Small intestine (tissue), 7 donors: ENCODE measurements at regions not wholly inside any gene's neighbourhood (a gene's known extent, or its start where the extent isn't known, plus 50 kb on each side); places are given as distances from the start of the nearest gene placed in this dataset.

Experiments used
- DNase-seq, 2 donors: peaks; one replicate each; pipeline versions ENCODE4 v3.0.0 to v3.0.0-alpha.2; 2013
- FAIRE-seq: peaks from 2 replicates; lab custom pipeline; 2012; peaks lifted over from hg19 to GRCh38; lab: Jason Lieb, UNC
- H3K27ac ChIP-seq, 3 donors: one replicate each; pipeline ENCODE4 v1.5.1; 2013; ENCODE audit warnings: low read length in 2 of 3, mild to moderate bottlenecking in 2 of 3, control low read depth in 1 of 3, inconsistent platforms in 1 of 3, low read depth in 1 of 3, moderate library complexity in 1 of 3
- H3K27me3 ChIP-seq, 3 donors: one replicate each; pipeline ENCODE4 v1.6.1; 2013; ENCODE audit warnings: low read length in 3 of 3, inconsistent platforms in 1 of 3; ENCODE audit not compliant: control insufficient read depth in 3 of 3, insufficient read depth in 3 of 3
- H3K36me3 ChIP-seq, 3 donors: one replicate each; pipeline ENCODE4 v1.6.1; 2013; ENCODE audit warnings: low read length in 3 of 3, inconsistent platforms in 1 of 3, low read depth in 1 of 3, mild to moderate bottlenecking in 1 of 3, moderate library complexity in 1 of 3; ENCODE audit not compliant: control insufficient read depth in 3 of 3, insufficient read depth in 2 of 3
- H3K4me1 ChIP-seq, 3 donors: one replicate each; pipeline ENCODE4 v1.6.1; 2013; ENCODE audit warnings: low read length in 2 of 3, inconsistent platforms in 1 of 3, low read depth in 1 of 3, mild to moderate bottlenecking in 1 of 3, moderate library complexity in 1 of 3; ENCODE audit not compliant: control insufficient read depth in 3 of 3, insufficient read depth in 2 of 3
- H3K4me3 ChIP-seq, 3 donors: one replicate each; pipeline ENCODE4 v1.5.1; 2013; ENCODE audit warnings: low read length in 3 of 3, control low read depth in 1 of 3, inconsistent platforms in 1 of 3, low read depth in 1 of 3, mild to moderate bottlenecking in 1 of 3, moderate library complexity in 1 of 3
- H3K9me3 ChIP-seq, 2 donors: one replicate each; pipeline ENCODE4 v1.6.1; 2013; ENCODE audit warnings: low read depth in 1 of 2, low read length in 1 of 2; ENCODE audit not compliant: control insufficient read depth in 2 of 2, insufficient read depth in 1 of 2
- WGBS, 3 donors: extraction: QIAGEN DNeasy Blood & Tissue Kit; methylation state at CpG; one replicate each; pipeline ENCODE4 v1.1.7; 2013; 5-methylcytosine and 5-hydroxymethylcytosine counted together
- donor health status: healthy with polysubstance abuse.
- donor health status: control.
- donor health status: control.
- donor health status: Bipolar disorder and iron deficiency.
- donor health status: healthy.

- no peaks in the 10 kb centered on the region for H3K36me3 ChIP-seq
- H3K27me3 ChIP-seq: no peaks in the 10 kb centered on the region
- no peaks in the 10 kb centered on the region for H3K9me3 ChIP-seq
- DNase-seq: no peak
- no peak overlapping the region for H3K4me3 ChIP-seq
- WGBS, 3 donors: 73 to 86% (median 80%) methylated on average over 4 of the region's 4 CpGs
- H3K27ac ChIP-seq: no peak overlapping the region
- FAIRE-seq: no peak
- H3K4me1 ChIP-seq: no peaks in the 10 kb centered on the region
These were observed 1206.2 kb upstream of the NCAM2 start for GRCh38 chr21:19792004-19792403.

DNA sequence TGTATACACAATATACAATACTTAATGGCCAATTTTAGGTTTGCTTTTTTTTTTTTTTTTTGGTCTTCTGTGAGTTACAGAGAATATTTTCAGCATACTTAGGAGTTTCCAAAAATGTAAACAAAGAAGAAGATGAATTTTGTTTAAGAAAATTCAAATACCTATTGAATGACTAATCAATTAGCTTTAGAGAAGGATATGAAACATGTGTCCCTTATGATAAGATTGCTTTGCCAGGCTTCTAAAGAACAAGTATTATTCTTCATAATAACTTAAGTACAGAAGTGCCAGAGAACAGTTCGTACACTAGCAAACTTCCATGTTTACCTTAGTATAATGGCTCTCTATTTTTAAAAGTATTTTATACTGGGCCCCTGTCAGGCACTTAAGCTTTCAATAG is 1191.0 kb upstream of the NCAM2 start:
- no peak for DNase-seq
- Histone ChIP-seq H3K4me1 (no peaks in the 10 kb centered on the region), H3K27ac (no peak overlapping the region), H3K36me3 (no peaks in the 10 kb centered on the region), H3K4me3 (no peak overlapping the region), H3K9me3 (no peaks in the 10 kb centered on the region), H3K27me3 (no peaks in the 10 kb centered on the region)
- 41 to 79% (median 76%) methylated on average over 1 of the region's 1 CpG for WGBS, 3 donors
- FAIRE-seq: no peak

- Histone ChIP-seq H3K27me3 (no peaks in the 10 kb centered on the region), H3K9me3 (no peaks in the 10 kb centered on the region), H3K4me3 (no peak overlapping the region), H3K36me3 (no peaks in the 10 kb centered on the region), H3K4me1 (no peaks in the 10 kb centered on the region), H3K27ac (no peak overlapping the region)
- 57 to 72% (median 69%) methylated on average over 5 of the region's 5 CpGs for WGBS, 3 donors
- DNase-seq: no peak
- FAIRE-seq: no peak
These were observed 1187.4 kb upstream of the NCAM2 start for GRCh38 chr21:19810779-19811178.

GRCh38 chr21:19830446-19830845 is 1167.8 kb upstream of the NCAM2 start:
- Histone ChIP-seq H3K4me1 (no peaks in the 10 kb centered on the region), H3K9me3 (no peaks in the 10 kb centered on the region), H3K27ac (no peak overlapping the region), H3K36me3 (no peaks in the 10 kb centered on the region), H3K4me3 (no peak overlapping the region), H3K27me3 (no peaks in the 10 kb centered on the region)
- DNase-seq: no peak
- no peak for FAIRE-seq
- WGBS, 3 donors: 52 to 65% (median 60%) methylated on average over 2 of the region's 2 CpGs

DNA sequence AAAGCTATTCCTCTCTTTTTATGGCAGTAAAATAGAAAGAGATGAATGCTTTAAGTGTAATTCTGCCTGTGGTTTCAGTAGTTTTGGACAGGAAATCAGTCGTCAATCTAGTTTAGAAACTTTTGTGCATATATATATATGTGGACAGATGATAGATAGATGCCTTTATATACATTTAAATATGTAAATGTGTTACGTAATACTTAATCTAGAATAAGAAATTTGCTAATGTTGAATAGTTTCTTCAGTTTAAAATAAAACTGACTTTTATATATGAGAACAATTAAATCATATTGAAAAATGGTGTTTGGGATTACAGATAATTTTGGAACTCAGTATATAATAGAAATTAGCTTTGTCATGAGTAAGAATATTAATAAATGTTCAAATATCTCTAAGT is 1165.7 kb upstream of the NCAM2 start:
- FAIRE-seq: no peak
- WGBS, 3 donors: 84 to 90% (median 87%) methylated on average over 2 of the region's 2 CpGs

DNA sequence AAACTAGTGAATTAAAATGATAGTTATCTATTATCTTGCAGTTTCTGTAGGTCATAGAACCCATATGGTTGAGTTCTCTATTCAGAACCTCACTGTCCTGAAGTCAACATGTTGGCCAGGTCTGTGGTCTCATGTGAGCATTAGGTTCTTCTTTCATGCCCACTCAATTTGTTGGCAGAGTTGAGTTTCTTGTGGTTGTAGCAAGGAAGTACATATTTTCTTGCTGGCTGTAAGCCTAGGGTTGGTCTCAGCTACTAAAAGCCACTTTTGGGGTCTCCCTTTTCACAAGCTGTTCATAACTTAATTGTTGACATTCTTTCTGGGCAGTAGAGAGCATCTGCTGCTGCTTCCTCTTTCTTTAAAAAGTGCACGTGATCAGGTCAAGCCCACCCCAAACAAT is 1165.1 kb upstream of the NCAM2 start:
- FAIRE-seq: no peak
- Histone ChIP-seq H3K36me3 (no peaks in the 10 kb centered on the region), H3K27ac (no peak overlapping the region), H3K4me3 (no peak overlapping the region), H3K27me3 (no peaks in the 10 kb centered on the region), H3K9me3 (no peaks in the 10 kb centered on the region), H3K4me1 (no peaks in the 10 kb centered on the region)
- DNase-seq: no peak
- 27 to 72% (median 63%) methylated on average over 1 of the region's 1 CpG for WGBS, 3 donors

More for the DNA sequence above, 1165.7 kb upstream of the NCAM2 start:
- DNase-seq: no peak
- H3K4me3 ChIP-seq: no peak overlapping the region
- H3K27me3 ChIP-seq: no peaks in the 10 kb centered on the region
- no peaks in the 10 kb centered on the region for H3K9me3 ChIP-seq
- no peaks in the 10 kb centered on the region for H3K4me1 ChIP-seq
- no peaks in the 10 kb centered on the region for H3K36me3 ChIP-seq
- no peak overlapping the region for H3K27ac ChIP-seq

DNA sequence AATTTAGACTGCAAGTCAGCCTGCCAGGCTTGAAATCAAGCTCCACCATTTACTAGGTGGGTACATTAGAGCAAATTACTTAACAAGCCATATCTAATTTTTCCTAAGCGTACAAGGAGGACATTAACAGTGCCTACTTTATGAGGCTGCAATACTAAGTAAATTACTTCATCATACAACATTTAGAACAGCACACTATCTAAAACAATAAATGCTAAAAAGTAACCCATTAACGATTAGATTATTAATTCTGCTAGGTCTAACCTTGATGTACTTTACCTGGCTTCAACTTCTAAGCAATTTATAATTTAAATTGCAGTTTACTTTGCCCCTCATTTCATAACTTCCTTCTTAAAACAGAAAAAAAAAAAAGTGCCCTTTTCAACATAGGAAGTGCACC is 1155.6 kb upstream of the NCAM2 start:
- Histone ChIP-seq H3K27ac (peak overlapping the region in 1 of 3 donors; percentile 28), H3K4me1 (no peaks in the 10 kb centered on the region), H3K36me3 (no peaks in the 10 kb centered on the region), H3K4me3 (no peak overlapping the region), H3K9me3 (peaks cover 0 to 3% of the 10 kb centered on the region in 2 donors), H3K27me3 (no peaks in the 10 kb centered on the region)
- FAIRE-seq (no peak), DNase-seq (peak; percentile 29 to 63)
- WGBS, 3 donors: 15 to 59% (median 41%) methylated on average over 2 of the region's 2 CpGs

GRCh38 chr21:19844334-19844733 is 1153.9 kb upstream of the NCAM2 start:
- H3K27ac ChIP-seq: no peak overlapping the region
- WGBS, 3 donors: 54 to 70% (median 62%) methylated on average over 2 of the region's 2 CpGs
- H3K27me3 ChIP-seq: no peaks in the 10 kb centered on the region
- H3K4me1 ChIP-seq: no peaks in the 10 kb centered on the region
- no peak overlapping the region for H3K4me3 ChIP-seq
- H3K36me3 ChIP-seq: no peaks in the 10 kb centered on the region
- peak in 1 of 2 donors; percentile 44 for DNase-seq
- H3K9me3 ChIP-seq: peaks cover 0 to 3% of the 10 kb centered on the region in 2 donors
- no peak for FAIRE-seq

- peaks cover 0 to 3% of the 10 kb centered on the region in 2 donors for H3K9me3 ChIP-seq
- H3K27me3 ChIP-seq: no peaks in the 10 kb centered on the region
- no peak for FAIRE-seq
- H3K27ac ChIP-seq: no peak overlapping the region
- H3K4me1 ChIP-seq: no peaks in the 10 kb centered on the region
- WGBS, 3 donors: 88 to 95% (median 93%) methylated on average over 1 of the region's 1 CpG
- no peak for DNase-seq
- no peak overlapping the region for H3K4me3 ChIP-seq
- no peaks in the 10 kb centered on the region for H3K36me3 ChIP-seq
These were observed 1148.1 kb upstream of the NCAM2 start for GRCh38 chr21:19850157-19850556.
